ENCODE measurements at regions not wholly inside any gene's neighbourhood (a gene's known extent, or its start where the extent isn't known, plus 50 kb on each side); places are given as distances from the start of the nearest gene placed in this dataset.

DNA sequence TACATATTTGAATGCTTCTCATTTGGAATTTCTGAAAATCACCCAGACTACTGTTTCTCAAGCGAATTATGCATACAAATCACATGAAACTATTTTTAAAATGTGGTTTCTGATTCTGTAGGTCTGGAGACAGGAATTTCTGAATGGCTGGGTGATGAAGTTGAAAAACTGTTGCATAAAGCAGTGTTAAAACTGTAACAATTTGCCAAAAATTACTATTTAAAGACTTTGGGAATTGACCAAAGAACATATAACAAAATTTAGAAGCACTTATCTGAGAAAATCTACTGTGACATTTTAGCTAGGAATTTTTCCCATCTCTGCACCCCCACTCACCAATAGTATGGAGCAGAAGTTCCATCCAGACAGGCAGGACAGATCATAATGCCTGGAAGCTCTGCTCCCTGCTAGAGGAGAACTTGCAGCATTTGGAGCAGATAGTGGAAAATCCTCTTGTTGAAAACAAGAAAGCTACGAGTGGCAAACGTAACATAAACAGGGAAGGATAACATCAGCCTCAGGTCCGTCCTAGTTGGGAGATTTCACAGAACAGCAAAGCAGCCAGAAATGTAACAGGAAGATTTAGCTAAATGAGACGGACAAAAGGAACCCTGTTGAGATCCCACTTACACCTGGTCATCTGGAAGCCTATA lies 132.3 kb upstream of the MCTP2 start:
- Mint-ChIP-seq H3K9me3 (peaks cover 7% of the 10 kb centered on the region), H3K4me1 (peaks cover 6% of the 10 kb centered on the region), H3K27me3 (ENCODE audit: low read depth) (no peaks in the 10 kb centered on the region; the same call in 1 of the 2 replicates), H3K27ac (no peak overlapping the region), H3K4me3 (no peak overlapping the region), H3K36me3 (0 out of 2 replicates have a peak, but pooled peaks cover 2% of the 10 kb centered on the region)
- ChIA-PET POLR2A (no interaction called here), CTCF (interaction anchor here (1.7 kb wide), 1 partner anchor 21 kb away, joined by 7 read pairs; no protein-coding TSS in a partner anchor)
- TF ChIP-seq EMX1 (CRISPR knock-in tag; IDR thresholded peaks at IDR 0.05) (no peak), ZNF671 (CRISPR knock-in tag; IDR thresholded peaks at IDR 0.05) (no peak), NR3C1 (CRISPR knock-in tag; conservative IDR thresholded peaks at IDR 0.05; ENCODE audit: low read depth) (no peak), SMAD3 (CRISPR knock-in tag; IDR thresholded peaks at IDR 0.05; ENCODE audit: borderline replicate concordance) (no peak)
- TF ChIP-seq, protein P1, sequence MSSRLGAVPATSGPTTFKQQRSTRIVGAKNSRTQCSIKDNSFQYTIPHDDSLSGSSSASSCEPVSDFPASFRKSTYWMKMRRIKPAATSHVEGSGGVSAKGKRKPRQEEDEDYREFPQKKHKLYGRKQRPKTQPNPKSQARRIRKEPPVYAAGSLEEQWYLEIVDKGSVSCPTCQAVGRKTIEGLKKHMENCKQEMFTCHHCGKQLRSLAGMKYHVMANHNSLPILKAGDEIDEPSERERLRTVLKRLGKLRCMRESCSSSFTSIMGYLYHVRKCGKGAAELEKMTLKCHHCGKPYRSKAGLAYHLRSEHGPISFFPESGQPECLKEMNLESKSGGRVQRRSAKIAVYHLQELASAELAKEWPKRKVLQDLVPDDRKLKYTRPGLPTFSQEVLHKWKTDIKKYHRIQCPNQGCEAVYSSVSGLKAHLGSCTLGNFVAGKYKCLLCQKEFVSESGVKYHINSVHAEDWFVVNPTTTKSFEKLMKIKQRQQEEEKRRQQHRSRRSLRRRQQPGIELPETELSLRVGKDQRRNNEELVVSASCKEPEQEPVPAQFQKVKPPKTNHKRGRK (CRISPR knock-in tag; IDR thresholded peaks at IDR 0.05; ENCODE audit: borderline replicate concordance) = no peak
- no peak for DNase-seq (ENCODE audit: low spot score)
- no peak for ATAC-seq

DNA sequence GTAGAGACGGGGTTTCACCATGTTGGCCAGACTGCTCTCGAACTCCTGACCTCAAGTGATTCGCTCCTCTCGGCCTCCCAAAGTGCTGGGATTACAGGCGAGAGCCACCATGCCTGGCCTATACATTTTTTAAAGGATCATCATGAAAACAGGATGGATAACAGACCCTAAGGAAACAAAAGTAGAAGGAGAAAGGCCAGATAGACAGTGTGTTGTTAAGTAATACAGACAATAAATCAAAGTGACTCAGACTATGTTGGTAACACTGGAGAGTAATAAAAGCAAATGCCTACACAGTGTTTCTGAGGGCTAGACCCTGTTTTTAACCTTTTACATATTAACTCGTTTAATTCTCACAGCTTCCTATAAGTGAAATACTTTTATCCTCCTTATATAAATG lies 133.8 kb upstream of the MCTP2 start:
- Mint-ChIP-seq H3K27ac (no peak overlapping the region), H3K4me1 (peaks cover 3% of the 10 kb centered on the region; the same call in 1 of the 2 replicates), H3K27me3 (ENCODE audit: low read depth) (no peaks in the 10 kb centered on the region), H3K36me3 (no peaks in the 10 kb centered on the region), H3K9me3 (no peaks in the 10 kb centered on the region), H3K4me3 (no peak overlapping the region)
- DNase-seq (ENCODE audit: low spot score) (no peak), ATAC-seq (no peak)
- POLR2A ChIA-PET = no interaction called here
- CTCF ChIA-PET = interaction anchor here (1.2 kb wide), 1 partner anchor 23 kb away, joined by 3 read pairs; no protein-coding TSS in a partner anchor
- TF ChIP-seq GABPB1 (CRISPR knock-in tag; IDR thresholded peaks at IDR 0.05) = no peak
- TF ChIP-seq, protein P1 (CRISPR knock-in tag; IDR thresholded peaks at IDR 0.05; ENCODE audit: borderline replicate concordance) = no peak
- no peak for TF ChIP-seq KAT7 (CRISPR knock-in tag; IDR thresholded peaks at IDR 0.05; ENCODE audit: borderline replicate concordance)
- TF ChIP-seq NR2C2 (CRISPR knock-in tag; IDR thresholded peaks at IDR 0.05) = no peak
- TF ChIP-seq FOXK1 (CRISPR knock-in tag; IDR thresholded peaks at IDR 0.05) = no peak
- TF ChIP-seq, protein P2, sequence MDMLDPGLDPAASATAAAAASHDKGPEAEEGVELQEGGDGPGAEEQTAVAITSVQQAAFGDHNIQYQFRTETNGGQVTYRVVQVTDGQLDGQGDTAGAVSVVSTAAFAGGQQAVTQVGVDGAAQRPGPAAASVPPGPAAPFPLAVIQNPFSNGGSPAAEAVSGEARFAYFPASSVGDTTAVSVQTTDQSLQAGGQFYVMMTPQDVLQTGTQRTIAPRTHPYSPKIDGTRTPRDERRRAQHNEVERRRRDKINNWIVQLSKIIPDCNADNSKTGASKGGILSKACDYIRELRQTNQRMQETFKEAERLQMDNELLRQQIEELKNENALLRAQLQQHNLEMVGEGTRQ (CRISPR knock-in tag; IDR thresholded peaks at IDR 0.05) = no peak
- TF ChIP-seq, protein P3, sequence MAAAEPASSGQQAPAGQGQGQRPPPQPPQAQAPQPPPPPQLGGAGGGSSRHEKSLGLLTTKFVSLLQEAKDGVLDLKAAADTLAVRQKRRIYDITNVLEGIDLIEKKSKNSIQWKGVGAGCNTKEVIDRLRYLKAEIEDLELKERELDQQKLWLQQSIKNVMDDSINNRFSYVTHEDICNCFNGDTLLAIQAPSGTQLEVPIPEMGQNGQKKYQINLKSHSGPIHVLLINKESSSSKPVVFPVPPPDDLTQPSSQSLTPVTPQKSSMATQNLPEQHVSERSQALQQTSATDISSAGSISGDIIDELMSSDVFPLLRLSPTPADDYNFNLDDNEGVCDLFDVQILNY (CRISPR knock-in tag; IDR thresholded peaks at IDR 0.05) = no peak
- TF ChIP-seq, protein P4, sequence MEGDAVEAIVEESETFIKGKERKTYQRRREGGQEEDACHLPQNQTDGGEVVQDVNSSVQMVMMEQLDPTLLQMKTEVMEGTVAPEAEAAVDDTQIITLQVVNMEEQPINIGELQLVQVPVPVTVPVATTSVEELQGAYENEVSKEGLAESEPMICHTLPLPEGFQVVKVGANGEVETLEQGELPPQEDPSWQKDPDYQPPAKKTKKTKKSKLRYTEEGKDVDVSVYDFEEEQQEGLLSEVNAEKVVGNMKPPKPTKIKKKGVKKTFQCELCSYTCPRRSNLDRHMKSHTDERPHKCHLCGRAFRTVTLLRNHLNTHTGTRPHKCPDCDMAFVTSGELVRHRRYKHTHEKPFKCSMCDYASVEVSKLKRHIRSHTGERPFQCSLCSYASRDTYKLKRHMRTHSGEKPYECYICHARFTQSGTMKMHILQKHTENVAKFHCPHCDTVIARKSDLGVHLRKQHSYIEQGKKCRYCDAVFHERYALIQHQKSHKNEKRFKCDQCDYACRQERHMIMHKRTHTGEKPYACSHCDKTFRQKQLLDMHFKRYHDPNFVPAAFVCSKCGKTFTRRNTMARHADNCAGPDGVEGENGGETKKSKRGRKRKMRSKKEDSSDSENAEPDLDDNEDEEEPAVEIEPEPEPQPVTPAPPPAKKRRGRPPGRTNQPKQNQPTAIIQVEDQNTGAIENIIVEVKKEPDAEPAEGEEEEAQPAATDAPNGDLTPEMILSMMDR (IDR thresholded peaks at IDR 0.05) = no peak
- no peak for TF ChIP-seq SP1 (CRISPR knock-in tag; conservative IDR thresholded peaks at IDR 0.05)
- no peak for TF ChIP-seq FOXJ3 (CRISPR knock-in tag; IDR thresholded peaks at IDR 0.05; ENCODE audit: borderline replicate concordance)
- no peak for TF ChIP-seq TP53 (CRISPR knock-in tag; IDR thresholded peaks at IDR 0.05)
- TF ChIP-seq, protein P5, sequence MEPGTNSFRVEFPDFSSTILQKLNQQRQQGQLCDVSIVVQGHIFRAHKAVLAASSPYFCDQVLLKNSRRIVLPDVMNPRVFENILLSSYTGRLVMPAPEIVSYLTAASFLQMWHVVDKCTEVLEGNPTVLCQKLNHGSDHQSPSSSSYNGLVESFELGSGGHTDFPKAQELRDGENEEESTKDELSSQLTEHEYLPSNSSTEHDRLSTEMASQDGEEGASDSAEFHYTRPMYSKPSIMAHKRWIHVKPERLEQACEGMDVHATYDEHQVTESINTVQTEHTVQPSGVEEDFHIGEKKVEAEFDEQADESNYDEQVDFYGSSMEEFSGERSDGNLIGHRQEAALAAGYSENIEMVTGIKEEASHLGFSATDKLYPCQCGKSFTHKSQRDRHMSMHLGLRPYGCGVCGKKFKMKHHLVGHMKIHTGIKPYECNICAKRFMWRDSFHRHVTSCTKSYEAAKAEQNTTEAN (CRISPR knock-in tag; IDR thresholded peaks at IDR 0.05) = no peak
